Stimulated activated naive CD4-positive, alpha-beta T cell (primary cell): ENCODE measurements at regions not wholly inside any gene's neighbourhood (a gene's known extent, or its start where the extent isn't known, plus 50 kb on each side); places are given as distances from the start of the nearest gene placed in this dataset.

Experiments
- DNase-seq, 6 experiments: peaks; one replicate each; lab custom pipeline; 2025; lab: John Stamatoyannopoulos, UW

- DNase-seq = peak in 1 of 6 experiments; percentile 7
Measured at GRCh38 chr15:70447521-70447920, 315.8 kb downstream of the UACA start.

- DNase-seq = no peak
Measured at GRCh38 chr15:70447081-70447480, 316.3 kb downstream of the UACA start.

DNA sequence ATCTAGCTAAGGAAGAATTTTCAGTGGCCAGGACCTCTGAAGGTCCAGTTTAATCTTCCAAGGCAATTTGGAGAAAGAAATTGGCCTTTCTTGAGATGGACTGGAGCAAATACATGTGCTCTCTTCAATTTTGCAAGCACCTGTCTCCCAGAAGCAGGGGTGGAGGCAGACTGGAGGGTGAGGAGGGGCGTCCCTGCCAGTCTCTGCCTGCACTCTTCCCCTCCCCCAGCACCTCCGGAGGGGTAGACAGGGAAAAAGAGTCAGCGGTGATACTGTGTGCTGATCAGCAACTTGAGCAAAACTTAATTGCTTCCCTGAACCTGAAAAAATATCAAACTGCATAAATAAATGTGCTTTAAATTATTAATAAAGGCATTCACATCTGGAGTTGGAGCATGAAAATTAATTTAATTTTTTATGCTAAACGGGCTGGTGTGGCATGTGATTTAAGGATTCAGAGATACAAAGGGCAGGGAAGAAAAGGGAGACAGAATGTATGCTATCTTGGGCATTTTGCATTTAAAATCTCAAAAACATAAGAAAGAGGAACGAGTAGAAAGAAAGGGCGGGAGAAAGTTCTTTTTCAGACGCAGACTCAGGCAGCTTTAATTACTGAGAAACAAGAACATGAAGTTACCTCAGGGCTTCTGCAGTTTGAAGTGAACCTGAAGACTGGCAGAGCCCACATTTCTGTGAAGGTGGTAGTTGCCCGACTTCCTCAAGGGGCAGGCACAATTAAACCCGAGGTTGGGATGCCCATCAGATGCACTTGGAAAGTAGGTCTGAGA lies 319.7 kb downstream of the UACA start:
- no peak for DNase-seq

DNA sequence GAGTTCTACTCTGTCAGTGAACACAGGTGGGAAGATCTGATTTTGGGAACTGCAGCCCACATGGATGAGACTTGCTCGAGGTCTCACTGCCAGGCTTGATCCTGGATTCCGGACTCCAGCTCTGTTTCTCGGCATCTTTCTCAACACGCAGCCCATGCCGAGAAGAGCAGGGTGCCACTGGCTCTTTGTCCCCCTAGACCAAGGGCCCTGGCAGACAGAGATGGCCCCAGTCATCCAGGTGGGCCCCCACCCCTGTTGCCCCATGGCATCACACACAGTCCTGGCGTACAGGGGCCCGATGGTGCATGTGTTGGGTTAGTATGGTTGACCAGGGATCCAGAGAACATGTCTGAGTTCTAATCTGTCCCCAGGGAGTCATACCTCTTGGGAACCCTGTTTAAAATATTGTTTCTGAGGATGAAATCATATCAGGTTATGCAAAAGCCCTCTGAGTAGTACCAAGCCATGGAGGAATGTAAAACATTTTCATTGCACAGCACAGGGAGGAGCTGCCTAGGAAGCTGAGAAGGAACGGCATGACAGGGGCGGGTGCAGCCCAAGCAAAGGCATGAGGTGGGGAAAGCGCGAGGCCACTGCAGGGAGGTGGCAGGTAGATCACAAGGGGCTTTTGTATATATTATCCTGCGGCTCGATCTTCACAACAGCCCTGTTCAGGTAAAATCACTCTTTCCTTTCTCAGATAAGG lies 320.6 kb downstream of the UACA start:
- no peak for DNase-seq

DNA sequence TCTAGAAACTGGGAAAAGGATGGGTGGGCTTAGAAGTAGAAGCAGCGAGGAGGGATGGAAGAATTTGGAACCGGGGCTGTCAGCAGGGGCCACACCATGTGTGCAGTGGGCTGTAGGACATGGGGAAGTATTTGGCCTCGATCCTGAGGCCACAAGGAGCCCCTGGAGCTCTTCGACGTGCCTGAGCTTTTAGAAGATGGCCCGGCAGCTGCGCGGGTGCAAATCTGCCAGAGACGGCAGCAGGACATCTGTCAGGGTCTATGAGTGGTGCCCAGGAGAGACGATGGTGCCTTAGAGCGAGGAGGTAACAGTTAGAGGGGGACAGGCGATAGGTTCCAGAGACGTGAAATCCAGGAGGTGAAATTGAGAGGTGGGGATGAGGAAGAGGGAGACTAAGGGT lies 321.1 kb downstream of the UACA start:
- DNase-seq = no peak

DNA sequence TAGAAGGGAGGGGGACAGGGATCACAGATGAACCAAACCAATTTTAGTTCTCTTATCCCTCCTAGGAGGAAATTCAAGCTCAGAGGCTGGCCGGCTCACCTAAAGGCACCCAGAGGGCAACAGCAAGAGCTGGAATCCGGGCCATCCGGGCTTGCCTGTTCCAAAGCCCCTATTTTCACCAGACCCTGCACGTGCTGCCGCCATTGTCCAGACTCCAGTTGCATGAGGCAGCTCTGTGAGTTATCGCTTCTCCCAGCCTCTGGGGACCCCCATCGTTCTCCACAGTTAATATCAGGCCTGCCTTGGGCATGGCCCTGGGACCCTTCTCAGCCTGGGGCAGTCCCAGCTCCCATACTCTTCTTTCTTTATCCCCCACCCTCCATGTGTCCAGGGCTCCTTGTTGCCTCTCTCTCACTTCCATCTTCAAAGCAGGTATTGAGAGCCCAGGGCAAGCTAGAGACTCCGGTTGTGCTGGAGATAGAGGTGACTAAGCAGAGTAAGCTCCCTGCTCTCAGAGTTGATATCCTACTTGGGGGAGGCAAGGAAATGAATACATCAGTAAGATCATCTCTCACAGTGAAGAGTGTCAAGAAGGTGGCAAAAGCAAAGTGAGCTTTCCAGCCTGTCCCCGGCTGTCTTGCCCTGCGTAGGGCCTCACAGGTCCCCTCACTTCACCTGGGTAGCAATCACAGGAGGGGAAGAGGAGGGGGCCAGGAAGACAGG lies 322.8 kb downstream of the UACA start:
- DNase-seq = no peak

DNA sequence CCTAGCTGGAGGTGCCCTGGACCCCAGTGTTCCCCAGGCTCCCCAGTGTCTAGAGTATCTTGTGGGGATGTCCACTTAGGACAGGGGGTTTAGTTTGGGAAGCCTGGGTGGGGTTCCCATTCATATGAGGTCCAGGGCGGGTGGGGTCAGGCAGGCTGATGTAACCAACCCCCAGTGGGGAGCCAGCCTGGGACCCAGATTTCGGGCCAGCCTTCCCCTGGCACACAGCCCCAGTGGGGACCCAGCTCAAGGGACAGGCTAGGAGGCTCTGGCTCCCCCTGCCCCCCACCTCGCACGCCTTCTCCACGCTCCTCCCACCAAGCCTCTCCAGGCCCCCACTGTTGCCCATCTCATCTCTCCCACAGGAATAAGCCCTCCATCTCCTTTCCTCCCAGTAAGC lies 323.5 kb downstream of the UACA start:
- no peak for DNase-seq

DNA sequence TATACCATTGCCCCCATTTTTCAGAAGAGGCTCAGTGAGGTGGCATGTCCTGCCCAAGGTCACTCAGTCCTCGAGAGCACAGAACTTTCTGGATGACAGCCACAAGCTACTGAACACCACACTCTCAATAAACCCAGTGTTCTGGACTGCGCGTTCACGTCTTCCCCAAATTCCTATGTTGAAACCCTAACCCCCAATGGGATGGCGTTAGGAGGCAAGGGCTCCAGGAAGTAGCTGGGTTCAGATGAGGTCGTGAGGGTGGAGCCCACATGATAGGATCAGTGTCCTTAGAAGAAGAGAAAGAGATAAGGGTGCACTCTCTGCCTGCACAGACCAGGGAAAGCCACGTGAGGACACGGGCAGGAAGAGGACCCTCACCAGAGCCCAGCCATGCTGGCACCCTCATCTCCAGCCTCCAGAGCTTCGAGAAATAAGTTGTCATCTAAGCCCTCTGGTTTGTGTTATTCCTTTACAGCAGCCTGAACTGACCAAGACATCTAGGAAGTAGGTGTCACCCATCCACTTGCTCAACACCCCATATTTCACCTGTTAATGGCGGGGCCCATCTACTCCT lies 324.0 kb downstream of the UACA start:
- DNase-seq = no peak

- DNase-seq = no peak
Measured at GRCh38 chr15:70438776-70439175, 324.6 kb downstream of the UACA start.

DNA sequence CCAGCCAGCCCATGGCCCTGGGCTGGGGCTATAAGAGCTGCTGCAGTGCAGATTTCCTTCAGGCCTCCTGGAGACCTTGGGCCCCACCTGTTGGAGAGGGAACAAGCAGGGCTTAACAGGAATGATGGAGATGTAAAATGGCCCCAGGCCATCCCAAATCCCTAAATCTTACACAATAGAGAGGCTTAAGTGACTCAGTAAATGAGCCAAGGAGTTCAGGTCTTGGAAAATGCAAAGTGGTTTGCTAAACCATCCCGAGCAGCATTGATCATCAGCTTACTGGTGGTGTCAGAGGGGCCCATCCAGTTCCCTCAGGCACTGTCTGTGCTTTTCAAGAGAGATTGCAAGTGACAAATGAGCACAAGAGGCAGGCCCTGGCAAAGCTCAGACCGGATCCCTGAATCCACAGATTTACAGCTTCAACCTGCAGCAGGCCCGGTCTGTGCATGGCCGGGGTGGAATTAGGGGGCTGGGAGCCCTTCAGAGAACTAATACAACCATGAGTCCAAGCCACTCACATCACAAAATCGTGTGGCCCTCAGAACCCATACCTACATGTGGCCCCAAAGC lies 325.4 kb downstream of the UACA start:
- DNase-seq = no peak

DNA sequence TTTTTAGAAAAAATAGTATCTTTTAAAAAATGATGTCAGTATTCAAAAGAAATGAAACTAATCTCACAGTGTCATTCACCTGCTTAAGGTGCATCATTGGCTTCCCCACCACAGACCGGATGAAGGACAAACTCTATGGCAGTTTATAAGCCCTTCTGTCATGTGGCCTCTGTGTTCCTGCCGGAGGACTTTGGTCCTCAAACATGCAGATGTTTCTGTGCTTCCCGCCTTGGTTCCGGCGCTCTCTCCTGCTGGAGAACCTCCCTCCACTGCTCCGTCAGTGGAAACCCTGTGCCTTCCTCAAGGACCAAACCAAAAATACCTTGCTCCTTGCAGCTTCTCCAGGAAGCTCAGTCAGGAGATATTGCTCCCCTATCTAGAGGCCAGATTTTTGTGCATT lies 326.3 kb downstream of the UACA start:
- DNase-seq = no peak

GRCh38 chr15:70436428-70436827 lies 326.9 kb downstream of the UACA start:
- no peak for DNase-seq

DNA sequence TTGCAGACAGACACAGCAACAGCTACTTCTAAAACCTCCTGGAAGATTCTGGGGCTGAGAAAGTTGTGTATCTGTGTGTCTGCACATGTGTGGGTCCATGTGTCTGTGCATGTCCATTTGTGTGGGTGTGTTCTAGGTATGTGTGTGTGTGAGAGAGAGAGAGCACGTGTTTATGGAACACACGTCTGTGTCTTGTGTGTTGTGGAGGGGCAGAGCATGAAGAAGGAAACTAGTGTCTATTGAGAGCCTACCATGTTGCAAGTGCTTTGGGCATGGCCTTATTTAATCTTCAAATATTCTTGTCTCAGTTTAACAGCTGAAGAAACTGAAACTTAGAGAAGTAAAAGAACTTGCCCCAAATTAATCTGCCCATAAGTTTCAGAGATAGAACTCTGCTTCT lies 327.5 kb downstream of the UACA start:
- DNase-seq = no peak

DNA sequence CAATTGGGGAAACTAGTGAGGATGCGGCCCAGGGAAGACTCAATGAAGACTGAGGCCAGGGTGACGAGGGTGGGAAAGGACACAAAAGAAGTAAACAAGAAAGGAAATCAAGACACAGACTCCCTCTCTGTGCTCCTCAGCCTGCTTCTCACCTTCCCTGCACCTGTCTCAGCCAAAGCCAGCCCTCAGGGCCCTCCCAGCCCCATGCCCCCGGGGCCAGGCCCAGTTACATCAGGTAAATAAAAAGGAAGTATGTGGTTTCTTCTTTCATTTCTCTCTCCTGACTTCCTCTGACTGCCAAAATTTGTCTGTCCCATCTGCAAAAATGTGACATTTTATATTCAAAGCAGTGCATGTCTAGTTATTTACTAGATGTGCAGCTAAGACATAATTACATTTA lies 328.0 kb downstream of the UACA start:
- DNase-seq = peak in 2 of 6 experiments; percentile 20 to 25

- no peak for DNase-seq
Measured at GRCh38 chr15:70433586-70434324, 329.6 kb downstream of the UACA start.

- no peak for DNase-seq
Measured at GRCh38 chr15:70432924-70433495, 330.3 kb downstream of the UACA start.

GRCh38 chr15:70431854-70432253 lies 331.5 kb downstream of the UACA start:
- no peak for DNase-seq

DNA sequence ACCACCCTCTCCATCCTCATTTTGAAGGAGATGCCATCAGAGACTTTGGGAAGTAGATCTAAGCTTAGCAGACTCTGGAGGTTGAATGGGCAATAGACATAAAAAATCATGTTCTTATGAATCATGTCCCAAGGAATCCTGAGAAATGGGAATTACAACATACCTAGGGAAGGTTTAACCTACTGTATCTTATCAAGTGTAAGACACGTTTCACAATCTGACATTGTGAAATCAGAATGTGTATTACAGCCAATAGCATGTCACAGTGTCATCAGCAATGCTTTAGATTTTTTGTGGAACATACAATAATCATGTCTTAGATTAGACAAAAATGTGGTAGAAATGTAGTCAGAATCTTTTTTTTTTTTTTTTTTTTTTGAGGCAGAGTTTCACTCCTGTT lies 332.4 kb upstream of the TLE3 start:
- DNase-seq = no peak

- no peak for DNase-seq
Measured at GRCh38 chr15:70429056-70429722, 331.5 kb upstream of the TLE3 start.

- DNase-seq = no peak
Measured at GRCh38 chr15:70428211-70428822, 330.6 kb upstream of the TLE3 start.
